HG02798 (cell line): ENCODE measurements at regions not wholly inside any gene's neighbourhood (a gene's known extent, or its start where the extent isn't known, plus 50 kb on each side); places are given as distances from the start of the nearest gene placed in this dataset.
A peak's percentile ranks its signal among the peaks of the same experiment; 100 is the strongest.

Experiments
- ATAC-seq: cut with Tn5 transposase; IDR thresholded peaks from one replicate; pipeline ENCODE4 v1.9.1; 2021; ENCODE audit warnings: mild to moderate bottlenecking; ENCODE audit not compliant: unreplicated experiment, poor library complexity

- no peak for ATAC-seq
Observed at GRCh38 chr4:176383273-176384077, 63.7 kb downstream of the SPCS3 start.

GRCh38 chr4:176385601-176386000 is 65.8 kb downstream of the SPCS3 start:
- no peak for ATAC-seq

GRCh38 chr4:176387571-176387970 is 67.8 kb downstream of the SPCS3 start:
- ATAC-seq = no peak

GRCh38 chr4:176393306-176394013 is 73.7 kb downstream of the SPCS3 start:
- ATAC-seq = no peak

DNA sequence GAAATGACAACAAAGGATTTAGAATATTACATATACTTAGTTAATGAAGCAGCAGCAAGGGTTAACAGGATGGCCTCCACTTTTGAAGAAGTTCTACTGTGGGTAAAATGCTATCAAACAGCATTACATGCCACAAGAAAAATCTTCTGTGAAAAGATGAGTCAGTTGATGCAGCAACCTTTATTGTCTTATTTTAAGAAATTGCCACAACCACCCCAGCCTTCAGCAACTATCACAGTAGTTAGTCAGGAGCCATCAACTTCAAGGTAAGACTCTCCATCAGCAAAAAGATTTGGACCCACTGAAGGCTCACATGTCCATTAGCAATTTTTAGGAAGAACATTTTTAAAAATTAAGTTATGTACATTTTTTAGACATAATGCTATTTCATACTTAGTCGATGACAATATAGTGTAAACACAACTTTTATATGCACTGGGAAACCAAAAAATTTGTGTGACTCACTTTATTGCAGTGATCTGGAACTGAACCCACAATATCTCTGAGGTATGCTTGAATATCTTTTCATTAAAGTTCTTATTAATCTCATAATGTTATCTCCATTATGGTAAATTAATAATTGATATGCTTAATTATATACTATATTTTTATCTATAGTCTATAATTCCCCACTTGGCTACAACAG is 81.2 kb downstream of the SPCS3 start:
- ATAC-seq = no peak

GRCh38 chr4:176404621-176405020 is 84.9 kb downstream of the SPCS3 start:
- ATAC-seq = no peak

DNA sequence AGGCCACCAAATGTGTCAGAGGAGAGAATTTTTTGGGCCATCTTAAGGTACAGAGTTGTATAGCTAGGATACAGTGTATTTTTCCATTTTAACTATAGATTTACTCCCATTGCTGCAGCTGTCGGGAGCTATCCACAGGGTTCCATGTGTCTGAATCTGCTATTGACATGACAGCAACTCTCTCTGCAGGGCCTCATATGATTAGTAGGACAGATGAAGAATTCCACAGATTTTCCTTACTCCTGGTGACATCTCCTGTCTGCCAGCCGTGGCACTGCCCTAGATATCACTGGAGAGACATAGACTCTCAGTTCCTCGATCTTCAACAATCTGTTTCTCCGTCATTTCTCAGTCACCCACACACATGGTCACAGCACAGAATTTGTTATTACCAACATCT is 86.5 kb downstream of the SPCS3 start:
- ATAC-seq = no peak

- ATAC-seq = no peak
Observed at GRCh38 chr4:176406736-176407135, 87.0 kb downstream of the SPCS3 start.

DNA sequence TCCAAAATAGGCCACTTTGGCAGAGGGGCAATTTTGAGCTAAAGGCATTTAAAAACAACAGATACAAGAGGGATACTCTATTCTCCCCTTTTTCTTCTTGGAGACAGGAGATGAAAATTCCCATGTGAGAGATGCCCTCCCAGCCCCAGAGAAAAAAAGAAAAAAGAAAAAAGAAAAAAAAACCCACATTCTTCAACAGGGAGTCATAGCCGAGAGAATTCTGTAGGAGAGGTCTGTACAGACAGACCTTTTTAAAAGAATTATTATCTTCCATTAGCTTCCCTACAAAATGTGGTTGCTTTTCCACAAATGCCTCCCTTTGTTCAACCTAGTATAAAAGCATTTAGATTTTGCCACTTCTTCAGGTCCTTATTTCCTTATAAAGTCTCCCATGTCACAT is 89.9 kb downstream of the SPCS3 start:
- no peak for ATAC-seq

DNA sequence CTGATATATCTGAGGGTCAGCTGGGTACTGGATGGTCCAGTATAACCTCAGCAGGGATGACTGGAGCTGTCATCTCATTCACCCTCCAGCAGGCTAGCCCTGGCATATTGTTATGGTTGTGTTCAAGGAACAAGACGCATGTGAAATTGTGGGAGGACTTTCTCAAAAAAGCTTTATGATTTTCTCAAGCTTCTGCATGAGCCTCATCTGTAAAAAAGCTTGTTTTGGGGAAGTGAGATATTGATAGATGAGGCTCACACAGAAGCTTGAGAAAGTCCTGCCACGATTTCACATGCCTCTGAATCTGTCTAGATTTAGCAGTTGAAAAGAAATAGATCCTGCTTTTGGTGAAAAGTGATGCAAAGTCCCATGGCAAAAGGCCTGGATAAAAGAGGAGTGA is 93.4 kb downstream of the SPCS3 start:
- ATAC-seq = peak; percentile 71

DNA sequence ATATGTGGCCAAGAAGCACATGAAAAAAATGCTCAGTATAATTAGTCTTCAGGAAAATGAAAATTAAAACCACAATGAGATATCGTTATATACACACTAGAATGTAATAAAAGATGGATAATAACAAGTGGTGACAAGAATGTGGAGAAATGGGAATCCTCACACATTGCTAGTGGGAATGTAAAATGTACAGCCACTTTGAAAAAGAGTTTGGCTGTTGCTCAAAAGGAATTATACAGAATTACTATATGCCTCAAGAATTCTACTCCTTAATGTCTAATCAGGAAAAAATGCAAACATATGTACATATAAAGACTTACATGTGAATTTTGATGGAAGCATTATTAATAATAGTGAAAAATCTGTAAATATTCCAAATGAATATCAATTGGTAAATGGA is 102.2 kb downstream of the SPCS3 start:
- ATAC-seq = no peak

DNA sequence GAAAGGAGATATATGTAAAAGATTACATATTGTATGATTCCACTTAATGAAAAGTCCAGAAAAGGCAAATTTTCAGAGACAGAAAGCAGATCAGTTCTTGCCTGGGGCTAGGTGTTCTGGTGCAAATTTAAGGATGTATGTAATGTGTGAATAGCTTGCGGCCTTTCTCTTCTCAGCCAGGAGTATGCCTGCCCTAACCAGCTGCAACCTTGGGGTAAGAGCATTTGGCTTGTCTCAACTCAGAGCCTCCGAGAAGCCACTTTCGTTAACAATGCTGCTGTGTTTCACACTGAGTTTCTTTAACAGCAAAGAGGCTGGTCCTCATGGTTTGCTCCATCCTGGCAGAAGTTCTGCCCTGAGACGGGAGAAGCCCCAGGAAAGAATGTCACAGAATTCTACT is 102.7 kb downstream of the SPCS3 start:
- no peak for ATAC-seq

DNA sequence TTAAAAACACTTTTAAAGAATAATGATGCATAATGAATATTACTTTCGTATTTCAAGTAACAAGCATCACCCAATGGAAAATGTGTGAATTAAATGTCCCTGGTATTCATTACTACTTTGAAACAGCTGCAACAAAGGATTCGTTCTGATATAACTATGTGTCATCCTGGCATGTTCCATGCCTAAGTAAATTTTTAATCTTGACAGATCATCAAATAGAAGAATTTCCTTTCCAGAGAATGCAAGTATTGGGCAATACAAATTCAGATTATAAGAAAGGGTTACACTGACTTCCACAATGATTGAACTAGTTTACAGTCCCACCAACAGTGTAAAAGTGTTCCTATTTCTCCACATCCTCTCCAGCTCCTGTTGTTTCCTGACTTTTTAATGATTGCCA is 105.3 kb downstream of the SPCS3 start:
- ATAC-seq = no peak

DNA sequence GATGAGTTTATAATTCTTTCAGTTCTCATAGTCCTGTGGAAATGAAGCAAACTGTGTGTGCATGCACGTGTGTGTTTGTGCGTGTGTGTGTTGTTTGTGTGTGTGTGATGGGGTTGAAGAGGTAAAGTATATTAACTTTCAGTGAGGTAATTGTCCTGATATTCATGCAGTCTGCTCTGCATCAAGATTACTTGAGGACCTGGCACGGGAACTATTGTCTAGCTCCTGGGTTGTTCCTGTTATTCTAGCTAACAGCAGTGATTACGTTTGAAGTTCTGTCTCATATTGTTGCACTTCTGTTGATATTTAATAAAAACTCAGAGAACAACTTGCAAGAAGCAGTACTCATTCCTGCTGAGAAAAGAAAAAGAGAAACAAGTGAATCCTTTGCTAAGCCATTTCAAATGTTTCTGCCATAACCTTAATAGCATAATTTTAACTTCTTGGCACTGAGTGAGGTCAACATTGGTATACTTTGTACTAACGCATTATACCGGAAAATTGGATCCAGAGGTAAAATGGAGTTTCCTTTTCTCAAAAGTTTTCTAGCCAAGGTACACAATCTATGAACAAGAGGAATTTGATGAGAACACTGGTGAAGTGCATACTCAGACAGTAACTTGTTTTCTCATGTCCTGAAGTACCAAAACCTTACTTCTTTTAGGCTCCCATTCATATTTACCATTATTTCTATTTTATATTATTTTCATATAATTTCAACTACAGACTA is 113.2 kb downstream of the SPCS3 start:
- ATAC-seq = no peak

- no peak for ATAC-seq
Observed at GRCh38 chr4:176433983-176434382, 114.2 kb downstream of the SPCS3 start.

DNA sequence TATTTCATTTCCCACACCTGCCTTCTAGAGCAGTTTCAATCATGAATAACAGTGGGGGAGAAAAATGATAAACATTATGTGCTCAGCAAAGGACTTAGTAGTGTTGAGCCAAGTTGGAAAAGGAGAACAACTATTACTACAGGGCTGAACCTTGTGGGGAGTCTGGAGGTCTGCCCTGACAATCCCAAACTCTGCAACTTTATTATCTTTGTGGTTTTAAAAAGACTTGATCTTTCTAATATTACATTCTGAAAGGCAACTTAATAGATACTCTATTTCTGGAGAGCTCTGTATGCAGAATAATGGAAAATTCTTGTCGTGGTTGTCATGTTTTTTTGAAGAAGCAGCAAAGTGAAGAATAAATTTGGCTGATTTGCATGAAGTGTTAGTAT is 116.1 kb downstream of the SPCS3 start:
- ATAC-seq = no peak

GRCh38 chr4:176436293-176436973 is 116.7 kb downstream of the SPCS3 start:
- ATAC-seq = peak; percentile 51

GRCh38 chr4:176437756-176438155 is 118.0 kb downstream of the SPCS3 start:
- no peak for ATAC-seq

GRCh38 chr4:176438401-176438800 is 118.6 kb downstream of the SPCS3 start:
- no peak for ATAC-seq

GRCh38 chr4:176439611-176440010 is 119.8 kb downstream of the SPCS3 start:
- no peak for ATAC-seq
